ENCODE measurements at regions not wholly inside any gene's neighbourhood (a gene's known extent, or its start where the extent isn't known, plus 50 kb on each side); places are given as distances from the start of the nearest gene placed in this dataset.
A peak's percentile ranks its signal among the peaks of the same experiment; 100 is the strongest.

- peaks cover 11% of the 10 kb centered on the region for H3F3A ChIP-seq (ENCODE audit: insufficient read depth, low read depth)
- H3K4me1 ChIP-seq (replicated peaks; ENCODE audit: insufficient read depth) = peaks cover 24% of the 10 kb centered on the region
- intact Hi-C loops (cut with micrococcal nuclease; ENCODE audit: unreplicated experiment) = no loop called here
- H2AFZ ChIP-seq = no peak overlapping the region
- no peaks in the 10 kb centered on the region for H3K27me3 ChIP-seq (ENCODE audit: insufficient read depth, low read depth)
- H3K9me2 ChIP-seq (ENCODE audit: insufficient read depth) = no peaks in the 10 kb centered on the region
- ChIA-PET POLR2A (ENCODE audit: unreplicated experiment) (no interaction called here), CTCF (no interaction called here)
- no peak overlapping the region for H3K4me2 ChIP-seq
- no peaks in the 10 kb centered on the region for H3K79me2 ChIP-seq (ENCODE audit: low read depth)
- TF ChIP-seq CTCF (conservative IDR thresholded peaks at IDR 0.05) (no peak), EZH2 (IDR thresholded peaks at IDR 0.05; ENCODE audit: low read depth) (no peak)
- DNase-seq = no peak
- BruUV-seq (replicated peaks) = no TSS peak
- no peak overlapping the region for H3K27ac ChIP-seq
- H4K20me1 ChIP-seq (ENCODE audit: insufficient read depth) = no peaks in the 10 kb centered on the region
- no peaks in the 10 kb centered on the region for H3K36me3 ChIP-seq (ENCODE audit: low read depth)
- no peak overlapping the region for H3K4me3 ChIP-seq
- H3K9me3 ChIP-seq (ENCODE audit: insufficient read depth, low read depth) = no peaks in the 10 kb centered on the region
Observed at GRCh38 chr6:43879722-43880121, 109.7 kb downstream of the VEGFA start.

- no TSS peak for BruUV-seq (replicated peaks)
- Histone ChIP-seq H3K4me3 (no peak overlapping the region), H3K4me1 (replicated peaks; ENCODE audit: insufficient read depth) (peaks cover 32% of the 10 kb centered on the region), H2AFZ (no peak overlapping the region), H3K79me2 (ENCODE audit: low read depth) (no peaks in the 10 kb centered on the region), H3K9me2 (ENCODE audit: insufficient read depth) (no peaks in the 10 kb centered on the region), H3K9me3 (ENCODE audit: insufficient read depth, low read depth) (no peaks in the 10 kb centered on the region), H4K20me1 (ENCODE audit: insufficient read depth) (no peaks in the 10 kb centered on the region), H3F3A (ENCODE audit: insufficient read depth, low read depth) (peaks cover 9% of the 10 kb centered on the region), H3K27ac (no peak overlapping the region), H3K27me3 (ENCODE audit: insufficient read depth, low read depth) (no peaks in the 10 kb centered on the region), H3K4me2 (no peak overlapping the region), H3K36me3 (ENCODE audit: low read depth) (no peaks in the 10 kb centered on the region)
- ChIA-PET POLR2A (ENCODE audit: unreplicated experiment) (interaction anchor here (0.7 kb wide), 1 partner anchor 132 kb away, joined by 3 read pairs; no protein-coding TSS in a partner anchor), CTCF (no interaction called here)
- intact Hi-C loops (cut with micrococcal nuclease; ENCODE audit: unreplicated experiment) = no loop called here
- DNase-seq = peak in 1 of 2 experiments; percentile 41
- TF ChIP-seq CTCF (conservative IDR thresholded peaks at IDR 0.05) = no peak
- TF ChIP-seq EZH2 (IDR thresholded peaks at IDR 0.05; ENCODE audit: low read depth) = no peak
Observed at GRCh38 chr6:43878823-43879495, 108.9 kb downstream of the VEGFA start.

GRCh38 chr6:43878127-43878634 lies 108.2 kb downstream of the VEGFA start:
- Histone ChIP-seq H3K36me3 (ENCODE audit: low read depth) (no peaks in the 10 kb centered on the region), H3K4me1 (replicated peaks; ENCODE audit: insufficient read depth) (peaks cover 40% of the 10 kb centered on the region), H3K9me3 (ENCODE audit: insufficient read depth, low read depth) (no peaks in the 10 kb centered on the region), H3F3A (ENCODE audit: insufficient read depth, low read depth) (peaks cover 9% of the 10 kb centered on the region), H3K4me3 (no peak overlapping the region), H3K79me2 (ENCODE audit: low read depth) (no peaks in the 10 kb centered on the region), H3K27me3 (ENCODE audit: insufficient read depth, low read depth) (no peaks in the 10 kb centered on the region), H4K20me1 (ENCODE audit: insufficient read depth) (no peaks in the 10 kb centered on the region), H3K9me2 (ENCODE audit: insufficient read depth) (no peaks in the 10 kb centered on the region), H3K4me2 (no peak overlapping the region), H3K27ac (no peak overlapping the region), H2AFZ (no peak overlapping the region)
- DNase-seq = no peak
- ChIA-PET CTCF (no interaction called here), POLR2A (ENCODE audit: unreplicated experiment) (no interaction called here)
- intact Hi-C loops (cut with micrococcal nuclease; ENCODE audit: unreplicated experiment) = no loop called here
- BruUV-seq (replicated peaks) = no TSS peak
- no peak for TF ChIP-seq EZH2 (IDR thresholded peaks at IDR 0.05; ENCODE audit: low read depth)

All from PC-9 (cell line).